ENCODE measurements at regions not wholly inside any gene's neighbourhood (a gene's known extent, or its start where the extent isn't known, plus 50 kb on each side); places are given as distances from the start of the nearest gene placed in this dataset.

DNA sequence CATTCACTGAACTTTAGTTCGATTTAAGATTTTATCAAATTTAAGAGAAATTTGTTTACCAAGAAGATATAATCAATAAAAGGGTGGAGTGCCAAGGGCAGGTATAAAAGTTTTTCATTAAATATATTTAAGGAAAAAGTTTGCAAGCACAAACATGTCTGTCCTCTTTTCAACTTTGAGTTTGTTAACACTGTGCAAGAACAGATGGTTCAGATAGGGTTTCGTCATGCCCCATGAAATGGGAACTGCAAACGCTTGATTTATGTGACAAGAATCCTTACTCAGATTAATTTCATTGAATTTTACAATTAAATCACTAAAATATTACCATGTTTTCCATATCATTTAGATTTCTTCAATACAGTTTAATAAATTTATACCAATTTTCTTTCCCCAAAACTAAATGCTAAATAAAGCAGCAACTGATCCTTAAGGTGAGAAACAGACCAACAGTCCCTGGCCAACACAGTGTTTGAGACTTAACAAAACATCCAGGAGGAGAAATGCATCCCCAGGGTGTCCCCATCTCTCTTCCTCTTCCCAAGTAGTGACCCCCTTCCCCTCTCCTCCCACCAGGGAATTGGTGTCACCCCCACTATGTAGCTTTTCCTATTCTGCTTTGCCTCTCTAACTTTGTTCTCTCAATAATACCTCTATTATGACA, 292.9 kb downstream of the LTN1 start:
- H3K27ac ChIP-seq = no peak overlapping the region
- no peaks in the 10 kb centered on the region for H3F3A ChIP-seq (ENCODE audit: low read depth)
- no peak overlapping the region for H3K27ac Mint-ChIP-seq
- DNase-seq (ENCODE audit: low spot score) = no peak
- no peaks in the 10 kb centered on the region for H3K27me3 Mint-ChIP-seq (ENCODE audit: insufficient read depth, low read depth)
- no peak overlapping the region for H3K4me3 ChIP-seq
- no peak overlapping the region for H3K9ac ChIP-seq
- H3K4me1 Mint-ChIP-seq = no peaks in the 10 kb centered on the region
- no peaks in the 10 kb centered on the region for H3K36me3 ChIP-seq
- H2AFZ ChIP-seq (replicated peaks) = no peak overlapping the region
- H3K9me3 ChIP-seq (ENCODE audit: low read depth) = peaks cover 5% of the 10 kb centered on the region
- peaks cover 11% of the 10 kb centered on the region for H3K9me3 Mint-ChIP-seq
- no peaks in the 10 kb centered on the region for H3K27me3 ChIP-seq
- H3K36me3 Mint-ChIP-seq = no peaks in the 10 kb centered on the region
- H3K79me2 ChIP-seq (ENCODE audit: low read depth) = no peaks in the 10 kb centered on the region
- TF ChIP-seq, protein P1, sequence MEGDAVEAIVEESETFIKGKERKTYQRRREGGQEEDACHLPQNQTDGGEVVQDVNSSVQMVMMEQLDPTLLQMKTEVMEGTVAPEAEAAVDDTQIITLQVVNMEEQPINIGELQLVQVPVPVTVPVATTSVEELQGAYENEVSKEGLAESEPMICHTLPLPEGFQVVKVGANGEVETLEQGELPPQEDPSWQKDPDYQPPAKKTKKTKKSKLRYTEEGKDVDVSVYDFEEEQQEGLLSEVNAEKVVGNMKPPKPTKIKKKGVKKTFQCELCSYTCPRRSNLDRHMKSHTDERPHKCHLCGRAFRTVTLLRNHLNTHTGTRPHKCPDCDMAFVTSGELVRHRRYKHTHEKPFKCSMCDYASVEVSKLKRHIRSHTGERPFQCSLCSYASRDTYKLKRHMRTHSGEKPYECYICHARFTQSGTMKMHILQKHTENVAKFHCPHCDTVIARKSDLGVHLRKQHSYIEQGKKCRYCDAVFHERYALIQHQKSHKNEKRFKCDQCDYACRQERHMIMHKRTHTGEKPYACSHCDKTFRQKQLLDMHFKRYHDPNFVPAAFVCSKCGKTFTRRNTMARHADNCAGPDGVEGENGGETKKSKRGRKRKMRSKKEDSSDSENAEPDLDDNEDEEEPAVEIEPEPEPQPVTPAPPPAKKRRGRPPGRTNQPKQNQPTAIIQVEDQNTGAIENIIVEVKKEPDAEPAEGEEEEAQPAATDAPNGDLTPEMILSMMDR (IDR thresholded peaks at IDR 0.05) = no peak
- TF ChIP-seq EZH2phosphoT487 (IDR thresholded peaks at IDR 0.05) (no peak), EZH2 (IDR thresholded peaks at IDR 0.05) (no peak)
- no peak overlapping the region for H3K4me3 Mint-ChIP-seq
- H3K4me2 ChIP-seq = no peak overlapping the region
- no peaks in the 10 kb centered on the region for H3K4me1 ChIP-seq
- no peaks in the 10 kb centered on the region for H4K20me1 ChIP-seq (ENCODE audit: low read depth)

DNA sequence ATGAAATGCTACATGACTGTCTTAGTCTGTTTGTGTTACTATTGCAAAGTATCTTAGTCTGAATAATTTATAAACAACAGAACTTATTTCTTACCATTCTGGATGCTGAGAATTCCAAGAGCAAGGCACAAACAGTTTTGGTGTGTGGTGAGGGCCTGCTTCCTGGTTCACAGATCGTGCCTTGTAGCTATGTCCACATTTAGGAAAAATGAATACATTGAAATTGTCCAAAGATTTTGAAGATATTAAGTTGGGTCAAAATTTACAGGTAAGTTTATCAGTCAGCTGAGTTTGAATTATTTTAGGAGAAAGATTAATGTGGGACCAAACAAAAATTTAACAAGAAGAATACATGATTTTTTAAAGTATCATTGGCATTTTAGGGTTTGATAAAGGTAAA, 293.5 kb downstream of the LTN1 start:
- Mint-ChIP-seq H3K27ac (no peak overlapping the region), H3K9me3 (peaks cover 11% of the 10 kb centered on the region), H3K27me3 (ENCODE audit: insufficient read depth, low read depth) (no peaks in the 10 kb centered on the region), H3K4me1 (no peaks in the 10 kb centered on the region), H3K4me3 (no peak overlapping the region), H3K36me3 (no peaks in the 10 kb centered on the region)
- H2AFZ ChIP-seq (replicated peaks) = no peak overlapping the region
- no peak overlapping the region for H3K9ac ChIP-seq
- no peak overlapping the region for H3K4me2 ChIP-seq
- H3F3A ChIP-seq (ENCODE audit: low read depth) = no peaks in the 10 kb centered on the region
- H3K27me3 ChIP-seq = no peaks in the 10 kb centered on the region
- no peaks in the 10 kb centered on the region for H3K36me3 ChIP-seq
- H3K79me2 ChIP-seq (ENCODE audit: low read depth) = no peaks in the 10 kb centered on the region
- TF ChIP-seq, protein P1 (IDR thresholded peaks at IDR 0.05) = no peak
- TF ChIP-seq EZH2 (IDR thresholded peaks at IDR 0.05) (no peak), EZH2phosphoT487 (IDR thresholded peaks at IDR 0.05) (no peak)
- H3K27ac ChIP-seq = no peak overlapping the region
- peaks cover 5% of the 10 kb centered on the region for H3K9me3 ChIP-seq (ENCODE audit: low read depth)
- H4K20me1 ChIP-seq (ENCODE audit: low read depth) = no peaks in the 10 kb centered on the region
- H3K4me1 ChIP-seq = no peaks in the 10 kb centered on the region
- no peak overlapping the region for H3K4me3 ChIP-seq
- DNase-seq (ENCODE audit: low spot score) = no peak

DNA sequence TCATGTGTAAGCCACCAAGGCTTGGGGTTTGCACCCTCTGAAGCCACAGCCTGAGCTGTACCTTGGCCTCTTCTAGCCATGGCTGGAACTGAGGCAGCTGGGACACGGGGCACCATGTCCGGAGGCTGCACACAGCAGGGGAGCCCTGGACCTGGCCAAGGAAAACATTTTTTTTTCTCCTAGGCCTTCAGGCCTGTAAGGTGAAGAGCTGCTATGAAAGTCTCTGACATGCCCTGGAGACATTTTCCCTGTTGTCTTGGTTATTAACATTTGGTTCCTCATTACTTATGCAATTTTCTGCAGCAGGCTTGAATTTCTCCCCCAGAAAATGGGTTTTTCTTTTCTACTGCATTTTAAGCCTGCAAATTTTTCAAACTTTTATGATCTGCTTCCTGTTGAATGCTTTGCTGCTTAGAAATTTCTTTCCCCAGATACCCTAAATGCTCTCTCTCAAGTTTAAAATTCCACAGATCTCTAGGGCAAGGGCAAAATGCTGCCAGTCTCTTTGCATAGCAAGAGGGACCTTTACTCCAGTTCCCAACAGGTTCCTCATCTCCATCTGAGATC, 295.8 kb downstream of the LTN1 start:
- no peak overlapping the region for H3K4me3 ChIP-seq
- no peak overlapping the region for H3K4me2 ChIP-seq
- no peak for TF ChIP-seq EZH2 (IDR thresholded peaks at IDR 0.05)
- no peak for TF ChIP-seq EZH2phosphoT487 (IDR thresholded peaks at IDR 0.05)
- TF ChIP-seq, protein P1 (IDR thresholded peaks at IDR 0.05) = no peak
- H4K20me1 ChIP-seq (ENCODE audit: low read depth) = no peaks in the 10 kb centered on the region
- no peak overlapping the region for H2AFZ ChIP-seq (replicated peaks)
- H3K36me3 ChIP-seq = no peaks in the 10 kb centered on the region
- peaks cover 4% of the 10 kb centered on the region for H3K9me3 ChIP-seq (ENCODE audit: low read depth)
- DNase-seq (ENCODE audit: low spot score) = no peak
- no peaks in the 10 kb centered on the region for H3K4me1 ChIP-seq
- H3K4me3 Mint-ChIP-seq = no peak overlapping the region
- H3K27me3 ChIP-seq = no peaks in the 10 kb centered on the region
- H3K27ac ChIP-seq = no peak overlapping the region
- no peaks in the 10 kb centered on the region for H3K27me3 Mint-ChIP-seq (ENCODE audit: insufficient read depth, low read depth)
- no peaks in the 10 kb centered on the region for H3K4me1 Mint-ChIP-seq
- no peaks in the 10 kb centered on the region for H3K79me2 ChIP-seq (ENCODE audit: low read depth)
- peaks cover 9% of the 10 kb centered on the region for H3K9me3 Mint-ChIP-seq
- no peaks in the 10 kb centered on the region for H3K36me3 Mint-ChIP-seq
- H3K9ac ChIP-seq = no peak overlapping the region
- no peaks in the 10 kb centered on the region for H3F3A ChIP-seq (ENCODE audit: low read depth)
- H3K27ac Mint-ChIP-seq = no peak overlapping the region
